ENCODE measurements at regions not wholly inside any gene's neighbourhood (a gene's known extent, or its start where the extent isn't known, plus 50 kb on each side); places are given as distances from the start of the nearest gene placed in this dataset.

GRCh38 chr9:16119261-16120230, 566.7 kb downstream of the CCDC171 start:
- H3K9ac ChIP-seq (ENCODE audit: low read length): no peak overlapping the region
- H2AFZ ChIP-seq (ENCODE audit: low read length): no peak overlapping the region
- H3K4me2 ChIP-seq (ENCODE audit: low read length): no peak overlapping the region
- no peak overlapping the region for H3K27ac ChIP-seq (ENCODE audit: low read depth, low read length, poor library complexity, severe bottlenecking)
- TF ChIP-seq EZH2 (IDR thresholded peaks at IDR 0.05; ENCODE audit: borderline replicate concordance, low read length): no peak
- TF ChIP-seq CTCF (IDR thresholded peaks at IDR 0.05; ENCODE audit: low read length): no peak
- H4K20me1 ChIP-seq (ENCODE audit: insufficient read depth, low read length): no peaks in the 10 kb centered on the region
- no peaks in the 10 kb centered on the region for H3K9me2 ChIP-seq (ENCODE audit: low read depth, low read length)
- H3F3A ChIP-seq (ENCODE audit: insufficient read depth, low read length): no peaks in the 10 kb centered on the region
- no peaks in the 10 kb centered on the region for H3K27me3 ChIP-seq (ENCODE audit: insufficient read depth, low read length)
- H3K4me3 ChIP-seq (ENCODE audit: low read depth, low read length, poor library complexity, severe bottlenecking): no peak overlapping the region
- no peaks in the 10 kb centered on the region for H3K4me1 ChIP-seq (ENCODE audit: insufficient read depth, low read length, severe bottlenecking)
- no peaks in the 10 kb centered on the region for H3K9me3 ChIP-seq (ENCODE audit: low read length)
- H3K36me3 ChIP-seq (ENCODE audit: insufficient read depth, low read length): no peaks in the 10 kb centered on the region
- H3K79me2 ChIP-seq (ENCODE audit: insufficient read depth, low read length): no peaks in the 10 kb centered on the region

- H4K20me1 ChIP-seq (ENCODE audit: insufficient read depth, low read length): no peaks in the 10 kb centered on the region
- H3K9me2 ChIP-seq (ENCODE audit: low read depth, low read length): no peaks in the 10 kb centered on the region
- no peak overlapping the region for H3K27ac ChIP-seq (ENCODE audit: low read depth, low read length, poor library complexity, severe bottlenecking)
- TF ChIP-seq EZH2 (IDR thresholded peaks at IDR 0.05; ENCODE audit: borderline replicate concordance, low read length) (no peak), CTCF (IDR thresholded peaks at IDR 0.05; ENCODE audit: low read length) (no peak)
- no peaks in the 10 kb centered on the region for H3K4me1 ChIP-seq (ENCODE audit: insufficient read depth, low read length, severe bottlenecking)
- no peak overlapping the region for H3K9ac ChIP-seq (ENCODE audit: low read length)
- no peaks in the 10 kb centered on the region for H3K36me3 ChIP-seq (ENCODE audit: insufficient read depth, low read length)
- no peaks in the 10 kb centered on the region for H3K27me3 ChIP-seq (ENCODE audit: insufficient read depth, low read length)
- no peak overlapping the region for H3K4me3 ChIP-seq (ENCODE audit: low read depth, low read length, poor library complexity, severe bottlenecking)
- H3K4me2 ChIP-seq (ENCODE audit: low read length): no peak overlapping the region
- no peak overlapping the region for H2AFZ ChIP-seq (ENCODE audit: low read length)
- H3K79me2 ChIP-seq (ENCODE audit: insufficient read depth, low read length): no peaks in the 10 kb centered on the region
- H3F3A ChIP-seq (ENCODE audit: insufficient read depth, low read length): no peaks in the 10 kb centered on the region
- no peaks in the 10 kb centered on the region for H3K9me3 ChIP-seq (ENCODE audit: low read length)
Measured at GRCh38 chr9:16120231-16120641, 567.4 kb downstream of the CCDC171 start.

GRCh38 chr9:16120727-16121126, 567.9 kb downstream of the CCDC171 start:
- H4K20me1 ChIP-seq (ENCODE audit: insufficient read depth, low read length): no peaks in the 10 kb centered on the region
- no peak overlapping the region for H3K27ac ChIP-seq (ENCODE audit: low read depth, low read length, poor library complexity, severe bottlenecking)
- H3K9ac ChIP-seq (ENCODE audit: low read length): no peak overlapping the region
- H3K4me2 ChIP-seq (ENCODE audit: low read length): no peak overlapping the region
- no peak overlapping the region for H3K4me3 ChIP-seq (ENCODE audit: low read depth, low read length, poor library complexity, severe bottlenecking)
- no peaks in the 10 kb centered on the region for H3K9me3 ChIP-seq (ENCODE audit: low read length)
- no peaks in the 10 kb centered on the region for H3K27me3 ChIP-seq (ENCODE audit: insufficient read depth, low read length)
- no peak for TF ChIP-seq EZH2 (IDR thresholded peaks at IDR 0.05; ENCODE audit: borderline replicate concordance, low read length)
- H3K36me3 ChIP-seq (ENCODE audit: insufficient read depth, low read length): no peaks in the 10 kb centered on the region
- H3F3A ChIP-seq (ENCODE audit: insufficient read depth, low read length): no peaks in the 10 kb centered on the region
- no peaks in the 10 kb centered on the region for H3K79me2 ChIP-seq (ENCODE audit: insufficient read depth, low read length)
- H2AFZ ChIP-seq (ENCODE audit: low read length): no peak overlapping the region
- H3K9me2 ChIP-seq (ENCODE audit: low read depth, low read length): no peaks in the 10 kb centered on the region
- H3K4me1 ChIP-seq (ENCODE audit: insufficient read depth, low read length, severe bottlenecking): no peaks in the 10 kb centered on the region

Data from OCI-LY1 (cell line).